Pancreas (tissue), 10 donors: ENCODE measurements at regions not wholly inside any gene's neighbourhood (a gene's known extent, or its start where the extent isn't known, plus 50 kb on each side); places are given as distances from the start of the nearest gene placed in this dataset.

Experiments
- ATAC-seq, 4 donors: fragments of 200-7000 bp; cut with Tn5 transposase; one replicate each; pipeline versions ENCODE4 v1.8.0 to v1.9.1; 2020; ENCODE audit warnings: mild to moderate bottlenecking in 4 of 4, moderate library complexity in 4 of 4
- DNase-seq, 6 donors: peaks; one replicate each; pipeline ENCODE4 v3.0.0-alpha.2; 2020
- FAIRE-seq: peaks from 2 replicates; lab custom pipeline; 2012; peaks lifted over from hg19 to GRCh38; lab: Jason Lieb, UNC
- H3K27ac ChIP-seq, 4 donors: fragments of 200-600 bp; sonication (generic); 1 replicate in 3 of 4; 2 replicates in 1 of 4; pipeline versions ENCODE4 v1.5.0 to v1.8.0; 2020
- H3K27me3 ChIP-seq, 4 donors: fragments of 200-600 bp; one replicate each; pipeline ENCODE4 v1.8.0; 2021
- H3K36me3 ChIP-seq, 3 donors: fragments of 200-600 bp; sonication (generic) in 1 of 3; one replicate each; pipeline versions ENCODE4 v1.5.0 to v1.8.0; 2020 to 2021
- H3K4me1 ChIP-seq, 3 donors: fragments of 200-600 bp; one replicate each; pipeline ENCODE4 v1.8.0; 2021
- H3K4me3 ChIP-seq, 4 donors: fragments of 200-600 bp; sonication (generic) in 2 of 4; one replicate each; pipeline versions ENCODE4 v1.5.0 to v1.8.0; 2020 to 2021
- H3K9me3 ChIP-seq, 4 donors: fragments of 200-600 bp; one replicate each; pipeline ENCODE4 v1.8.0; 2021
- CTCF ChIP-seq, 4 donors: fragments of 200-600 bp; sonication (generic) in 3 of 4; IDR thresholded peaks; one replicate each; pipeline versions ENCODE4 v1.5.0 to v1.8.0; 2021; ENCODE audit warnings: antibody characterized with exemption in 4 of 4
- WGBS, 2 donors: extraction: QIAGEN DNeasy Blood & Tissue Kit; methylation state at CpG; one replicate each; pipeline ENCODE4 v1.1.7; 2013; 5-methylcytosine and 5-hydroxymethylcytosine counted together
- intact Hi-C, 3 donors: fragments of 100-400 bp; cut with DNase I; formaldehyde crosslinking; loops; one replicate each; pipeline versions ENCODE4 v1.11.1 to v1.14.2; 2022
- donor health status: healthy with polysubstance abuse.
- donor health status: DM: no; HTN: no; CAD: no; lungs with moderate emphysema.
- donor health status: DM: no; HTN: no; CAD: no.
- donor health status: control.
- donor health status: control.
- donor health status: Bipolar disorder and iron deficiency.
- donor health status: DM: yes; HTN: yes; CAD: no.
- donor health status: DM: no; HTN: no; CAD: no.
- donor health status: DM: no; HTN: no; CAD: no.
- donor health status: DM: yes; HTN: yes; CAD: no.

- H3K4me1 ChIP-seq: no peaks in the 10 kb centered on the region
- intact Hi-C loops: no loop called here
- no peaks in the 10 kb centered on the region for H3K27me3 ChIP-seq
- no peak for DNase-seq
- no peaks in the 10 kb centered on the region for H3K36me3 ChIP-seq
- no peak overlapping the region for H3K27ac ChIP-seq
- TF ChIP-seq CTCF (IDR thresholded peaks at IDR 0.05): no peak
- no peak for FAIRE-seq
- no peak for ATAC-seq
- H3K9me3 ChIP-seq: no peaks in the 10 kb centered on the region
- H3K4me3 ChIP-seq: no peak overlapping the region
These were observed 52.1 kb upstream of the CD5L start for GRCh38 chr1:157893686-157894085.

GRCh38 chr1:157894613-157895165, 53.1 kb upstream of the CD5L start:
- FAIRE-seq: no peak
- ATAC-seq: no peak
- H3K4me3 ChIP-seq: no peak overlapping the region
- H3K27me3 ChIP-seq: no peaks in the 10 kb centered on the region
- DNase-seq: no peak
- intact Hi-C loops: no loop called here
- H3K9me3 ChIP-seq: no peaks in the 10 kb centered on the region
- H3K4me1 ChIP-seq: no peaks in the 10 kb centered on the region
- no peak for TF ChIP-seq CTCF (IDR thresholded peaks at IDR 0.05)
- H3K36me3 ChIP-seq: no peaks in the 10 kb centered on the region
- no peak overlapping the region for H3K27ac ChIP-seq
- 44 to 47% methylated on average over 5 of the region's 5 CpGs for WGBS, 2 donors

- no peaks in the 10 kb centered on the region for H3K36me3 ChIP-seq
- no peaks in the 10 kb centered on the region for H3K9me3 ChIP-seq
- H3K4me1 ChIP-seq: no peaks in the 10 kb centered on the region
- WGBS, 2 donors: 63 to 74% methylated on average over 1 of the region's 1 CpG
- no peak overlapping the region for H3K27ac ChIP-seq
- FAIRE-seq (no peak), ATAC-seq (no peak), DNase-seq (no peak)
- intact Hi-C loops: no loop called here
- no peak for TF ChIP-seq CTCF (IDR thresholded peaks at IDR 0.05)
- peaks cover 0 to 4% (median 0%) of the 10 kb centered on the region in 4 donors for H3K27me3 ChIP-seq
- H3K4me3 ChIP-seq: no peak overlapping the region
These were observed 68.7 kb upstream of the CD5L start for GRCh38 chr1:157910270-157910669.

GRCh38 chr1:157915859-157916258, 74.3 kb upstream of the CD5L start:
- WGBS, 2 donors: 60 to 66% methylated on average over 3 of the region's 3 CpGs
- intact Hi-C loops: no loop called here

More at GRCh38 chr1:157915859-157916258, 74.3 kb upstream of the CD5L start:
- DNase-seq: no peak
- no peaks in the 10 kb centered on the region for H3K4me1 ChIP-seq
- no peaks in the 10 kb centered on the region for H3K36me3 ChIP-seq
- peaks cover 0 to 4% (median 0%) of the 10 kb centered on the region in 4 donors for H3K27me3 ChIP-seq
- no peak for TF ChIP-seq CTCF (IDR thresholded peaks at IDR 0.05)
- H3K9me3 ChIP-seq: no peaks in the 10 kb centered on the region
- ATAC-seq: no peak
- no peak for FAIRE-seq
- H3K27ac ChIP-seq: no peak overlapping the region
- no peak overlapping the region for H3K4me3 ChIP-seq
